GM12891 (cell line): ENCODE measurements at regions not wholly inside any gene's neighbourhood (a gene's known extent, or its start where the extent isn't known, plus 50 kb on each side); places are given as distances from the start of the nearest gene placed in this dataset.

Source experiments
- POLR2A ChIP-seq: IDR thresholded peaks from 2 replicates; pipeline ENCODE4 v1.6.1; 2011; ENCODE audit warnings: low read depth, low read length, control low read depth
- POLR2AphosphoS5 ChIP-seq: IDR thresholded peaks from 2 replicates; pipeline ENCODE4 v1.6.1; 2011; ENCODE audit warnings: low read depth, low read length, control low read depth
- SPI1 ChIP-seq: IDR thresholded peaks from 2 replicates; pipeline ENCODE4 v1.6.1; 2011; ENCODE audit warnings: low read depth, low read length, control low read depth

- TF ChIP-seq POLR2A (no peak), POLR2AphosphoS5 (no peak), SPI1 (no peak)
Observed at GRCh38 chr3:27889745-27890144, 167.6 kb upstream of the EOMES start.
